A549 (cell line): ENCODE measurements at regions not wholly inside any gene's neighbourhood (a gene's known extent, or its start where the extent isn't known, plus 50 kb on each side); places are given as distances from the start of the nearest gene placed in this dataset.

ENCODE experiments used
- ATAC-seq, 2 experiments: fragments of 200-7000 bp in 1 of 2; fragments of >200 bp in 1 of 2; cut with Nextera tagmentation in 1 of 2; cut with Tn5 transposase in 1 of 2; 3 replicates each; pipeline versions ENCODE4 v1.8.0 to v1.9.1; 2018 to 2020; ENCODE audit warnings: mild to moderate bottlenecking in 1 of 2, moderate library complexity in 1 of 2
- CTCF ChIA-PET: fragments of 300-600 bp; sonication (Branson Sonifier 250); formaldehyde crosslinking; extraction: SDS; loops from one replicate; lab custom pipeline; 2021; ENCODE audit warnings: antibody characterized with exemption, inconsistent platforms; lab: Yijun Ruan, JAX
- POLR2A ChIA-PET: fragments of 350-600 bp; formaldehyde crosslinking; extraction: SDS; loops from one replicate; lab custom pipeline; 2021; ENCODE audit warnings: antibody characterized with exemption, inconsistent platforms; lab: Yijun Ruan, JAX
- DNase-seq, 2 experiments: peaks; one replicate each; pipeline versions ENCODE4 v3.0.0 to v3.0.0-alpha.2; 2011 to 2016; ENCODE audit warnings: low read depth in 1 of 2, low spot score in 1 of 2
- FAIRE-seq: peaks from 2 replicates; lab custom pipeline; 2011; peaks lifted over from hg19 to GRCh38; lab: Jason Lieb, UNC
- H3K27ac ChIP-seq, 2 experiments: fragments of >200 bp; sonication (Bioruptor Twin); formaldehyde crosslinking; 3 replicates each; pipeline ENCODE4 v1.5.1; 2016 to 2017
- H3K4me1 ChIP-seq: fragments of >200 bp; sonication (Bioruptor Twin); formaldehyde crosslinking; 3 replicates; pipeline ENCODE4 v1.6.1; 2016
- H3K4me2 ChIP-seq: fragments of >200 bp; sonication (Bioruptor Twin); formaldehyde crosslinking; 3 replicates; pipeline ENCODE4 v1.6.1; 2016
- H3K4me3 ChIP-seq: fragments of >200 bp; sonication (Bioruptor Twin); formaldehyde crosslinking; 3 replicates; pipeline ENCODE4 v1.5.1; 2016
- H3K9me3 ChIP-seq: fragments of >200 bp; sonication (Bioruptor Twin); formaldehyde crosslinking; 3 replicates; pipeline ENCODE4 v1.6.1; 2016
- E2F6 ChIP-seq: IDR thresholded peaks from 2 replicates; pipeline ENCODE4 v1.6.1; 2012; ENCODE audit warnings: low read depth, borderline replicate concordance
- EHMT2 ChIP-seq: fragments of 200-600 bp; sonication (generic); IDR thresholded peaks from 2 replicates; pipeline ENCODE4 v1.6.1; 2016; ENCODE audit warnings: antibody characterized with exemption, low read depth, mild to moderate bottlenecking, moderate library complexity
- EP300 ChIP-seq, 2 experiments: fragments of >200 bp; sonication (Bioruptor Twin); formaldehyde crosslinking; IDR thresholded peaks; 2 replicates in 1 of 2; 3 replicates in 1 of 2; pipeline ENCODE4 v1.6.1; 2016 to 2017
- ESRRA ChIP-seq: fragments of 150-350 bp; IDR thresholded peaks from 2 replicates; pipeline ENCODE4 v1.6.1; 2014; ENCODE audit warnings: mild to moderate bottlenecking, low read length, borderline replicate concordance
- FOXS1 ChIP-seq: fragments of 250-450 bp; sonication (Bioruptor Pico); IDR thresholded peaks from 2 replicates; pipeline ENCODE4 v1.5.0; 2020; ENCODE audit warnings: mild to moderate bottlenecking, moderate library complexity
- HES2 ChIP-seq: fragments of >200 bp; sonication (Bioruptor Twin); formaldehyde crosslinking; IDR thresholded peaks from 2 replicates; pipeline ENCODE4 v1.6.1; 2016
- HMGXB4 ChIP-seq: fragments of 250-450 bp; sonication (Bioruptor Pico); IDR thresholded peaks from 2 replicates; pipeline ENCODE4 v1.5.0; 2021; ENCODE audit warnings: mild to moderate bottlenecking, moderate library complexity, borderline replicate concordance
- HOXA7 ChIP-seq: fragments of 250-450 bp; sonication (Bioruptor Pico); IDR thresholded peaks from 2 replicates; pipeline ENCODE4 v1.5.0; 2020; ENCODE audit warnings: mild to moderate bottlenecking, moderate library complexity
- KDM1A ChIP-seq: fragments of 200-600 bp; sonication (generic); IDR thresholded peaks from 2 replicates; pipeline ENCODE4 v1.6.1; 2016; ENCODE audit warnings: low read depth, mild to moderate bottlenecking
- KDM5A ChIP-seq: fragments of 200-600 bp; sonication (generic); IDR thresholded peaks from 2 replicates; pipeline ENCODE4 v1.6.1; 2016; ENCODE audit warnings: antibody characterized with exemption, mild to moderate bottlenecking
- MAZ ChIP-seq: fragments of 150-350 bp; IDR thresholded peaks from 2 replicates; pipeline ENCODE4 v1.6.1; 2014; ENCODE audit warnings: antibody characterized with exemption, low read depth, low read length, borderline replicate concordance
- MYC ChIP-seq: IDR thresholded peaks from 2 replicates; pipeline ENCODE4 v1.6.1; 2012; ENCODE audit warnings: mild to moderate bottlenecking, inconsistent platforms, low read length, improper control_type of control experiment, borderline replicate concordance
- NR3C1 ChIP-seq: fragments of >200 bp; sonication (Bioruptor Twin); formaldehyde crosslinking; IDR thresholded peaks from 3 replicates; pipeline ENCODE4 v1.6.1; 2017
- PBX3 ChIP-seq: IDR thresholded peaks from 2 replicates; pipeline ENCODE4 v1.6.1; 2012
- PHF8 ChIP-seq: fragments of 200-600 bp; sonication (generic); IDR thresholded peaks from 2 replicates; pipeline ENCODE4 v1.6.1; 2016; ENCODE audit warnings: low read depth, mild to moderate bottlenecking, antibody characterized with exemption, moderate library complexity, borderline replicate concordance
- POLR2AphosphoS2 ChIP-seq: conservative IDR thresholded peaks from 2 replicates; pipeline ENCODE4 v1.6.1; 2012; ENCODE audit warnings: low read length, improper control_type of control experiment, inconsistent platforms
- RAD21 ChIP-seq, 2 experiments: fragments of >200 bp in 1 of 2; sonication (Bioruptor Twin) in 1 of 2; formaldehyde crosslinking in 1 of 2; IDR thresholded peaks in 1 of 2; conservative IDR thresholded peaks in 1 of 2; 2 replicates in 1 of 2; 3 replicates in 1 of 2; pipeline ENCODE4 v1.6.1; 2012 to 2018; ENCODE audit warnings: inconsistent platforms in 1 of 2
- RARB ChIP-seq: fragments of 250-450 bp; sonication (Bioruptor Pico); IDR thresholded peaks from 2 replicates; pipeline ENCODE4 v1.8.0; 2021; ENCODE audit warnings: mild to moderate bottlenecking, moderate library complexity
- USF2 ChIP-seq: fragments of 450-650 bp; IDR thresholded peaks from 2 replicates; pipeline ENCODE4 v1.6.1; 2014; ENCODE audit warnings: antibody characterized with exemption
- WGBS: methylation state at CpG from one replicate; pipeline ENCODE4 v1.1.6; 2017; ENCODE audit errors: missing lambda C conversion rate; 5-methylcytosine and 5-hydroxymethylcytosine counted together

GRCh38 chr3:118199044-118199443 lies 835.6 kb downstream of the IGSF11 start:
- ChIA-PET POLR2A (no interaction called here), CTCF (interaction anchor here (0.6 kb wide), 1 partner anchor 308 kb away, joined by 3 read pairs; no protein-coding TSS in a partner anchor)
- DNase-seq (no peak), FAIRE-seq (no peak)
- Histone ChIP-seq H3K9me3 (no peaks in the 10 kb centered on the region; the same call in 1 of the 3 replicates), H3K4me3 (no peak overlapping the region), H3K27ac (no peak overlapping the region)
- WGBS = 63% methylated on average over 4 of the region's 4 CpGs
- TF ChIP-seq PBX3 = no peak
- TF ChIP-seq MAZ = no peak
- TF ChIP-seq EHMT2 = no peak
- no peak for TF ChIP-seq FOXS1 (CRISPR knock-in tag)
- no peak for TF ChIP-seq POLR2AphosphoS2
- no peak for TF ChIP-seq MYC
- TF ChIP-seq KDM1A = no peak
- TF ChIP-seq NR3C1 = no peak
- TF ChIP-seq HOXA7 = no peak
- TF ChIP-seq ESRRA = no peak
- no peak for TF ChIP-seq EP300 (IDR thresholded peaks at IDR 0.05)
- TF ChIP-seq HMGXB4 (CRISPR knock-in tag) = no peak
- TF ChIP-seq USF2 = no peak
- no peak for TF ChIP-seq E2F6
- TF ChIP-seq, all 56 proteins: peak for 0
- ATAC-seq = no peak
- H3K4me1 ChIP-seq = no peaks in the 10 kb centered on the region
- no peak overlapping the region for H3K4me2 ChIP-seq

GRCh38 chr3:118204052-118204656 lies 830.5 kb downstream of the IGSF11 start:
- no peak for FAIRE-seq
- WGBS = 56% methylated on average over 5 of the region's 5 CpGs
- no peak for TF ChIP-seq HES2
- no peak for TF ChIP-seq KDM5A
- TF ChIP-seq RAD21 (conservative IDR thresholded peaks at IDR 0.05 in 1 of 2, IDR thresholded peaks at IDR 0.05 in 1 of 2) = no peak
- no peak for TF ChIP-seq HMGXB4 (CRISPR knock-in tag)
- TF ChIP-seq HOXA7 = no peak
- no peak for TF ChIP-seq RARB
- no peak for TF ChIP-seq PHF8
- TF ChIP-seq, all 56 proteins: peak for 0
- H3K4me2 ChIP-seq = no peak overlapping the region
- H3K27ac ChIP-seq = no peak overlapping the region
- H3K4me3 ChIP-seq = no peak overlapping the region
- DNase-seq (no peak), ATAC-seq (no peak)
- H3K4me1 ChIP-seq = no peaks in the 10 kb centered on the region
- no peaks in the 10 kb centered on the region for H3K9me3 ChIP-seq
- ChIA-PET POLR2A (no interaction called here), CTCF (no interaction called here)
